WTC11 (cell line): ENCODE measurements at regions not wholly inside any gene's neighbourhood (a gene's known extent, or its start where the extent isn't known, plus 50 kb on each side); places are given as distances from the start of the nearest gene placed in this dataset.
"Not testable (repeated sequence)": the region's sequence is repeated elsewhere in the genome, so short reads cannot be mapped to it uniquely, and the experiment has no call there.

Experiments used
- ATAC-seq: fragments of 200-7000 bp; cut with Tn5 transposase; 2 replicates; pipeline ENCODE4 v1.10.0; 2021; ENCODE audit warnings: mild to moderate bottlenecking, moderate library complexity
- CTCF ChIA-PET: fragments of 300-600 bp; sonication (Branson Sonifier 250); formaldehyde crosslinking; loops from one replicate; lab custom pipeline; 2021; ENCODE audit warnings: antibody characterized with exemption; lab: Charles Lee
- POLR2A ChIA-PET: fragments of 350-600 bp; sonication (Branson Sonifier 250); formaldehyde crosslinking; loops from one replicate; lab custom pipeline; 2021; ENCODE audit warnings: antibody characterized with exemption; lab: Charles Lee
- DNase-seq: peaks from one replicate; pipeline ENCODE4 v3.0.0; 2021; ENCODE audit warnings: low spot score
- H3K27ac Mint-ChIP-seq: 2 replicates; pipeline ENCODE4 v1.8.0; 2021; ENCODE audit warnings: mixed read lengths
- H3K27me3 Mint-ChIP-seq: 2 replicates; pipeline ENCODE4 v1.8.0; 2021; ENCODE audit warnings: low read depth, mild to moderate bottlenecking, moderate library complexity, mixed read lengths
- H3K36me3 Mint-ChIP-seq: 2 replicates; pipeline ENCODE4 v1.8.0; 2021; ENCODE audit warnings: mixed read lengths
- H3K4me1 Mint-ChIP-seq: 2 replicates; pipeline ENCODE4 v1.8.0; 2022; ENCODE audit warnings: mixed read lengths
- H3K4me3 Mint-ChIP-seq: 2 replicates; pipeline ENCODE4 v1.8.0; 2021; ENCODE audit warnings: mild to moderate bottlenecking, moderate library complexity, mixed read lengths
- H3K9me3 Mint-ChIP-seq: 2 replicates; pipeline ENCODE4 v1.8.0; 2021; ENCODE audit warnings: mixed read lengths
- ATF1 ChIP-seq: sonication (generic); formaldehyde crosslinking; IDR thresholded peaks from 2 replicates; pipeline ENCODE4 v1.8.1; 2023; ENCODE audit warnings: mild to moderate bottlenecking, moderate library complexity, missing genetic modification reagents
- CREB1 ChIP-seq: sonication (generic); formaldehyde crosslinking; IDR thresholded peaks from 2 replicates; pipeline ENCODE4 v1.8.0; 2023; ENCODE audit warnings: mild to moderate bottlenecking, missing genetic modification reagents
- ETV6 ChIP-seq: sonication (generic); formaldehyde crosslinking; IDR thresholded peaks from 2 replicates; pipeline ENCODE4 v1.8.1; 2022; ENCODE audit warnings: mild to moderate bottlenecking, missing genetic modification reagents
- FOXK1 ChIP-seq: sonication (generic); formaldehyde crosslinking; IDR thresholded peaks from 2 replicates; pipeline ENCODE4 v1.8.0; 2022; ENCODE audit warnings: mild to moderate bottlenecking, moderate library complexity, missing genetic modification reagents
- JAZF1 ChIP-seq: fragments of 250-450 bp; sonication (Bioruptor Pico); IDR thresholded peaks from 2 replicates; pipeline ENCODE4 v1.9.0; 2021; ENCODE audit warnings: moderate library complexity, mild to moderate bottlenecking, inconsistent platforms
- SMAD3 ChIP-seq: sonication (generic); formaldehyde crosslinking; IDR thresholded peaks from 2 replicates; pipeline ENCODE4 v1.8.0; 2022; ENCODE audit warnings: missing genetic modification reagents, mild to moderate bottlenecking, borderline replicate concordance
- SOX15 ChIP-seq: fragments of 250-450 bp; sonication (Bioruptor Pico); IDR thresholded peaks from 2 replicates; pipeline ENCODE4 v1.9.0; 2021; ENCODE audit warnings: mild to moderate bottlenecking
- ZNF232 ChIP-seq: sonication (generic); formaldehyde crosslinking; IDR thresholded peaks from 2 replicates; pipeline ENCODE4 v1.8.0; 2022; ENCODE audit warnings: mild to moderate bottlenecking, missing genetic modification reagents
- ZNF263 ChIP-seq: sonication (generic); formaldehyde crosslinking; IDR thresholded peaks from 2 replicates; pipeline ENCODE4 v1.8.1; 2022; ENCODE audit warnings: low read depth, mild to moderate bottlenecking, moderate library complexity, missing genetic modification reagents
- TF ChIP-seq, protein P1 (sequence below): sonication (generic); formaldehyde crosslinking; IDR thresholded peaks from 2 replicates; pipeline ENCODE4 v1.8.1; 2023; ENCODE audit warnings: mild to moderate bottlenecking, missing genetic modification reagents
- TF ChIP-seq, protein P2 (sequence below): fragments of 250-450 bp; sonication (Bioruptor Pico); IDR thresholded peaks from 2 replicates; pipeline ENCODE4 v2.1.2; 2022; ENCODE audit warnings: mild to moderate bottlenecking, moderate library complexity
- TF ChIP-seq, protein P3 (sequence below): fragments of 250-450 bp; sonication (Bioruptor Pico); IDR thresholded peaks from 2 replicates; pipeline ENCODE4 v1.9.0; 2021; ENCODE audit warnings: mild to moderate bottlenecking
- TF ChIP-seq, protein P4 (sequence below): fragments of 250-450 bp; sonication (Bioruptor Pico); IDR thresholded peaks from 2 replicates; pipeline ENCODE4 v1.9.0; 2021; ENCODE audit warnings: mild to moderate bottlenecking, borderline replicate concordance
- TF ChIP-seq, protein P5 (sequence below): sonication (generic); formaldehyde crosslinking; IDR thresholded peaks from 2 replicates; pipeline ENCODE4 v1.8.1; 2022; ENCODE audit warnings: low read depth, missing genetic modification reagents, borderline replicate concordance
- TF ChIP-seq, protein P6 (sequence below): sonication (generic); formaldehyde crosslinking; IDR thresholded peaks from 2 replicates; pipeline ENCODE4 v1.8.1; 2022; ENCODE audit warnings: mild to moderate bottlenecking, missing genetic modification reagents, moderate library complexity, borderline replicate concordance
- TF ChIP-seq, protein P7 (sequence below): fragments of 200-600 bp; IDR thresholded peaks from 2 replicates; pipeline ENCODE4 v1.8.0; 2022; ENCODE audit warnings: antibody characterized with exemption

DNA sequence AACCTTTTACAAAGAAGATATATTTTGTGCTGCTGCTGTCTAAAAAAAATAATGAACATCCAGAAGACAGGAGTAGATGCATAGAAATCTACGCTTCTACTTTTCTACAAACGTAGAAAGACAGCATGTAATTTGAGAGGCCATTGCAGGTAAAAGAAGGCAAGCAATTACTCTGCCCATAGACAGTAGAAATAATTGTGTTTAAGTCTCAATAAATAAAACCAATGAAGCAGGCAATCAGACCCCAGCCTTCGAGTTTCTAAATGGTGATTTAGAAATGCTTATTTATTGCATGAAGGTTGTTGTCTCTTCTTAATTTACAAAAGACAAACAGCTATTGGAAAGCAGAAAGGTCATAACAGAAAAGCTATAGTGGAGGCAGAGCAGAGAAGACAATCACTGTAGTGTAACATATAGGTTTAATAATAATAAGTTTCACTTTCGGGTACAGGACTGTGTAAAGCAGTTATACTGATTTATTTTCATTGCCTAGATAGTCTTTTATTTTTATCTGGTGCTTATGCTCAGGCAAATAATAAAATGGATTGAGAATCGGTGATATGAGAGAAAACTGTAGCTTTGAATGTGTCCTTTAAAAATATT is 123.0 kb upstream of the TACR3 start (continued):
- TF ChIP-seq SMAD3 (CRISPR knock-in tag) (no peak), JAZF1 (no peak)
- TF ChIP-seq, protein P1, sequence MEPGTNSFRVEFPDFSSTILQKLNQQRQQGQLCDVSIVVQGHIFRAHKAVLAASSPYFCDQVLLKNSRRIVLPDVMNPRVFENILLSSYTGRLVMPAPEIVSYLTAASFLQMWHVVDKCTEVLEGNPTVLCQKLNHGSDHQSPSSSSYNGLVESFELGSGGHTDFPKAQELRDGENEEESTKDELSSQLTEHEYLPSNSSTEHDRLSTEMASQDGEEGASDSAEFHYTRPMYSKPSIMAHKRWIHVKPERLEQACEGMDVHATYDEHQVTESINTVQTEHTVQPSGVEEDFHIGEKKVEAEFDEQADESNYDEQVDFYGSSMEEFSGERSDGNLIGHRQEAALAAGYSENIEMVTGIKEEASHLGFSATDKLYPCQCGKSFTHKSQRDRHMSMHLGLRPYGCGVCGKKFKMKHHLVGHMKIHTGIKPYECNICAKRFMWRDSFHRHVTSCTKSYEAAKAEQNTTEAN (CRISPR knock-in tag), result no peak

DNA sequence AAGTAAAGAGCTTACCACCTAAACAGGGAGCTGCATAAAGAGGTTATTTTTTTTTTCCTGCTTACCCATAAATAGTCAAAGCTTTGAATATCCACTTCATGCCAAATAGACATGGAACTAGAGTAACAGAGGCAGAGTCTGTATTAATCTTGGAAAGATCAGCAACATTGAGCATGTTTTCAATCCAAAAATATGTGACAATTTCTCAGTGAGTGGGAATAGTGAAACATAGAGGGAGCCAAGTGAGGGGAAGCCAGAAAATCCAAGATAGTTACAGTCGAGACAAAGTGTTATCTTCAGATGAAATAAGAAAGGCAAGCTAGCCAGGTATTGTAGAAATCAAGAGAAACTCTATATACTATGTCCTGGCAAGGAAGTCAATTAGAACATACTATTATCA is 122.3 kb upstream of the TACR3 start:
- CTCF ChIA-PET, result no interaction called here
- POLR2A ChIA-PET, result no interaction called here
- H3K36me3 Mint-ChIP-seq, result peaks cover 8% of the 10 kb centered on the region
- TF ChIP-seq, protein P2, sequence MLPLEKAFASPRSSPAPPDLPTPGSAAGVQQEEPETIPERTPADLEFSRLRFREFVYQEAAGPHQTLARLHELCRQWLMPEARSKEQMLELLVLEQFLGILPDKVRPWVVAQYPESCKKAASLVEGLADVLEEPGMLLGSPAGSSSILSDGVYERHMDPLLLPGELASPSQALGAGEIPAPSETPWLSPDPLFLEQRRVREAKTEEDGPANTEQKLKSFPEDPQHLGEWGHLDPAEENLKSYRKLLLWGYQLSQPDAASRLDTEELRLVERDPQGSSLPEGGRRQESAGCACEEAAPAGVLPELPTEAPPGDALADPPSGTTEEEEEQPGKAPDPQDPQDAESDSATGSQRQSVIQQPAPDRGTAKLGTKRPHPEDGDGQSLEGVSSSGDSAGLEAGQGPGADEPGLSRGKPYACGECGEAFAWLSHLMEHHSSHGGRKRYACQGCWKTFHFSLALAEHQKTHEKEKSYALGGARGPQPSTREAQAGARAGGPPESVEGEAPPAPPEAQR (CRISPR knock-in tag), result no peak
- TF ChIP-seq CREB1 (CRISPR knock-in tag), result no peak
- TF ChIP-seq, all 79 proteins: peak for 0
- Mint-ChIP-seq H3K27me3 (no peaks in the 10 kb centered on the region), H3K4me1 (no peaks in the 10 kb centered on the region), H3K9me3 (peaks cover 17% of the 10 kb centered on the region), H3K27ac (no peak overlapping the region), H3K4me3 (no peak overlapping the region)
- DNase-seq (no peak), ATAC-seq (no peak)

DNA sequence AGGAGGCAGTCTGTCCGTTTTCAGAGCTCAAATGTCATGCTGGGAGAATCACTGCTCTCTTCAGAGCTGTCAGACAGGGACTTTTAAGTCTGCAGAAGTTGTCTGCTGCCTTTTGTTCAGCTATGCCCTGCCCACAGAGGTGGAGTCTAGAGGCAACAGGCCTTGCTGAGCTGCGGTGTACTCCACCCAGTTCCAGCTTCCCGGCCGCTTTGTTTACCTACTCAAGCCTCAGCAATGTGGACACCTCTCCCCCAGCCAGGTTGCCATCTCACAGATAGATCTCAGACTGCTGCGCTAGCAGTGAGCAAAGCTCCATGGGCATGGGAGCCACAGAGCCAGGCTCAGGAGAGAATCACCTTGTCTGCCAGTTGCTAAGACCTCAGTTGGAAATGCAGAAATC is 90.5 kb upstream of the TACR3 start:
- H3K27ac Mint-ChIP-seq, POLR2A ChIA-PET, H3K4me1 Mint-ChIP-seq, H3K4me3 Mint-ChIP-seq, H3K36me3 Mint-ChIP-seq, H3K9me3 Mint-ChIP-seq, ATAC-seq, DNase-seq, H3K27me3 Mint-ChIP-seq, CTCF ChIA-PET: not testable (repeated sequence)

DNA sequence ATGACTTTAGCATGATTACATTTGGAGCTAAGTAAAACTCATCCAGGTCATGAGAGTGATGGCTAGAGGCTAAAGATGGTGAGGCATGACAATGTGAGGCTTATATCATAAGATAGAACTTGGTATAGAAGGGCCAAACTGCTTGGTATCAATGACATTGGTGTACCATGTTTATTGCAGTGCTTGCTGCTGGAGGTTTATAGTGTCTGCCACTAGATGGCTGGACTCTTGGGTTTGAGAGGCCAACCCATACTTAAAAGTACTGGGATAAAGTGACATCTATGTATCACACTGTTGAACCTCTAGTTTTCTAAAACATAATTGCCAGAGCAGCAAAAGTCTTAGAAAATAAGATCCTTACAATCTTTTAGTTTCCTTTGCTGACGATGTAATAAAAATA is 83.0 kb upstream of the TACR3 start:
- POLR2A ChIA-PET, result no interaction called here
- H3K9me3 Mint-ChIP-seq, result peaks cover 15% of the 10 kb centered on the region
- DNase-seq, result no peak
- no peaks in the 10 kb centered on the region for H3K27me3 Mint-ChIP-seq
- peak; percentile 75 for ATAC-seq
- CTCF ChIA-PET, result interaction anchor here (1.1 kb wide), 1 partner anchor 83 kb away, joined by 3 read pairs; the partner anchor contains the start of gene TACR3
- TF ChIP-seq ETV6 (CRISPR knock-in tag) (no peak), ATF1 (CRISPR knock-in tag) (no peak), SOX15 (CRISPR knock-in tag) (no peak), ZNF263 (CRISPR knock-in tag) (no peak), FOXK1 (CRISPR knock-in tag) (no peak), ZNF232 (CRISPR knock-in tag) (no peak)
- TF ChIP-seq, protein P3, sequence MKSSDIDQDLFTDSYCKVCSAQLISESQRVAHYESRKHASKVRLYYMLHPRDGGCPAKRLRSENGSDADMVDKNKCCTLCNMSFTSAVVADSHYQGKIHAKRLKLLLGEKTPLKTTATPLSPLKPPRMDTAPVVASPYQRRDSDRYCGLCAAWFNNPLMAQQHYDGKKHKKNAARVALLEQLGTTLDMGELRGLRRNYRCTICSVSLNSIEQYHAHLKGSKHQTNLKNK (CRISPR knock-in tag), result no peak
- TF ChIP-seq, protein P4, sequence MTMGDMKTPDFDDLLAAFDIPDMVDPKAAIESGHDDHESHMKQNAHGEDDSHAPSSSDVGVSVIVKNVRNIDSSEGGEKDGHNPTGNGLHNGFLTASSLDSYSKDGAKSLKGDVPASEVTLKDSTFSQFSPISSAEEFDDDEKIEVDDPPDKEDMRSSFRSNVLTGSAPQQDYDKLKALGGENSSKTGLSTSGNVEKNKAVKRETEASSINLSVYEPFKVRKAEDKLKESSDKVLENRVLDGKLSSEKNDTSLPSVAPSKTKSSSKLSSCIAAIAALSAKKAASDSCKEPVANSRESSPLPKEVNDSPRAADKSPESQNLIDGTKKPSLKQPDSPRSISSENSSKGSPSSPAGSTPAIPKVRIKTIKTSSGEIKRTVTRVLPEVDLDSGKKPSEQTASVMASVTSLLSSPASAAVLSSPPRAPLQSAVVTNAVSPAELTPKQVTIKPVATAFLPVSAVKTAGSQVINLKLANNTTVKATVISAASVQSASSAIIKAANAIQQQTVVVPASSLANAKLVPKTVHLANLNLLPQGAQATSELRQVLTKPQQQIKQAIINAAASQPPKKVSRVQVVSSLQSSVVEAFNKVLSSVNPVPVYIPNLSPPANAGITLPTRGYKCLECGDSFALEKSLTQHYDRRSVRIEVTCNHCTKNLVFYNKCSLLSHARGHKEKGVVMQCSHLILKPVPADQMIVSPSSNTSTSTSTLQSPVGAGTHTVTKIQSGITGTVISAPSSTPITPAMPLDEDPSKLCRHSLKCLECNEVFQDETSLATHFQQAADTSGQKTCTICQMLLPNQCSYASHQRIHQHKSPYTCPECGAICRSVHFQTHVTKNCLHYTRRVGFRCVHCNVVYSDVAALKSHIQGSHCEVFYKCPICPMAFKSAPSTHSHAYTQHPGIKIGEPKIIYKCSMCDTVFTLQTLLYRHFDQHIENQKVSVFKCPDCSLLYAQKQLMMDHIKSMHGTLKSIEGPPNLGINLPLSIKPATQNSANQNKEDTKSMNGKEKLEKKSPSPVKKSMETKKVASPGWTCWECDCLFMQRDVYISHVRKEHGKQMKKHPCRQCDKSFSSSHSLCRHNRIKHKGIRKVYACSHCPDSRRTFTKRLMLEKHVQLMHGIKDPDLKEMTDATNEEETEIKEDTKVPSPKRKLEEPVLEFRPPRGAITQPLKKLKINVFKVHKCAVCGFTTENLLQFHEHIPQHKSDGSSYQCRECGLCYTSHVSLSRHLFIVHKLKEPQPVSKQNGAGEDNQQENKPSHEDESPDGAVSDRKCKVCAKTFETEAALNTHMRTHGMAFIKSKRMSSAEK (CRISPR knock-in tag), result no peak
- TF ChIP-seq, protein P5, sequence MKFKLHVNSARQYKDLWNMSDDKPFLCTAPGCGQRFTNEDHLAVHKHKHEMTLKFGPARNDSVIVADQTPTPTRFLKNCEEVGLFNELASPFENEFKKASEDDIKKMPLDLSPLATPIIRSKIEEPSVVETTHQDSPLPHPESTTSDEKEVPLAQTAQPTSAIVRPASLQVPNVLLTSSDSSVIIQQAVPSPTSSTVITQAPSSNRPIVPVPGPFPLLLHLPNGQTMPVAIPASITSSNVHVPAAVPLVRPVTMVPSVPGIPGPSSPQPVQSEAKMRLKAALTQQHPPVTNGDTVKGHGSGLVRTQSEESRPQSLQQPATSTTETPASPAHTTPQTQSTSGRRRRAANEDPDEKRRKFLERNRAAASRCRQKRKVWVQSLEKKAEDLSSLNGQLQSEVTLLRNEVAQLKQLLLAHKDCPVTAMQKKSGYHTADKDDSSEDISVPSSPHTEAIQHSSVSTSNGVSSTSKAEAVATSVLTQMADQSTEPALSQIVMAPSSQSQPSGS, result no peak
- TF ChIP-seq, protein P6, sequence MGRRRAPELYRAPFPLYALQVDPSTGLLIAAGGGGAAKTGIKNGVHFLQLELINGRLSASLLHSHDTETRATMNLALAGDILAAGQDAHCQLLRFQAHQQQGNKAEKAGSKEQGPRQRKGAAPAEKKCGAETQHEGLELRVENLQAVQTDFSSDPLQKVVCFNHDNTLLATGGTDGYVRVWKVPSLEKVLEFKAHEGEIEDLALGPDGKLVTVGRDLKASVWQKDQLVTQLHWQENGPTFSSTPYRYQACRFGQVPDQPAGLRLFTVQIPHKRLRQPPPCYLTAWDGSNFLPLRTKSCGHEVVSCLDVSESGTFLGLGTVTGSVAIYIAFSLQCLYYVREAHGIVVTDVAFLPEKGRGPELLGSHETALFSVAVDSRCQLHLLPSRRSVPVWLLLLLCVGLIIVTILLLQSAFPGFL (CRISPR knock-in tag), result no peak
- TF ChIP-seq, protein P7, sequence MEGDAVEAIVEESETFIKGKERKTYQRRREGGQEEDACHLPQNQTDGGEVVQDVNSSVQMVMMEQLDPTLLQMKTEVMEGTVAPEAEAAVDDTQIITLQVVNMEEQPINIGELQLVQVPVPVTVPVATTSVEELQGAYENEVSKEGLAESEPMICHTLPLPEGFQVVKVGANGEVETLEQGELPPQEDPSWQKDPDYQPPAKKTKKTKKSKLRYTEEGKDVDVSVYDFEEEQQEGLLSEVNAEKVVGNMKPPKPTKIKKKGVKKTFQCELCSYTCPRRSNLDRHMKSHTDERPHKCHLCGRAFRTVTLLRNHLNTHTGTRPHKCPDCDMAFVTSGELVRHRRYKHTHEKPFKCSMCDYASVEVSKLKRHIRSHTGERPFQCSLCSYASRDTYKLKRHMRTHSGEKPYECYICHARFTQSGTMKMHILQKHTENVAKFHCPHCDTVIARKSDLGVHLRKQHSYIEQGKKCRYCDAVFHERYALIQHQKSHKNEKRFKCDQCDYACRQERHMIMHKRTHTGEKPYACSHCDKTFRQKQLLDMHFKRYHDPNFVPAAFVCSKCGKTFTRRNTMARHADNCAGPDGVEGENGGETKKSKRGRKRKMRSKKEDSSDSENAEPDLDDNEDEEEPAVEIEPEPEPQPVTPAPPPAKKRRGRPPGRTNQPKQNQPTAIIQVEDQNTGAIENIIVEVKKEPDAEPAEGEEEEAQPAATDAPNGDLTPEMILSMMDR, result no peak
- TF ChIP-seq, all 79 proteins: peak for 0
- Mint-ChIP-seq H3K4me3 (no peak overlapping the region), H3K36me3 (no peaks in the 10 kb centered on the region), H3K27ac (no peak overlapping the region), H3K4me1 (peaks cover 3% of the 10 kb centered on the region; the same call in 1 of the 2 replicates)
